PFSK-1 (cell line): ENCODE measurements at regions not wholly inside any gene's neighbourhood (a gene's known extent, or its start where the extent isn't known, plus 50 kb on each side); places are given as distances from the start of the nearest gene placed in this dataset.

Experiments
- FOXP2 ChIP-seq: optimal IDR thresholded peaks from 2 replicates; pipeline ENCODE3; 2011; ENCODE audit warnings: borderline replicate concordance, control low read depth, inconsistent platforms; ENCODE audit not compliant: insufficient read depth; ENCODE audit errors: extremely low read length, extremely low read depth
- POLR2AphosphoS5 ChIP-seq: IDR thresholded peaks from 2 replicates; pipeline ENCODE4 v1.6.1; 2012; ENCODE audit warnings: low read depth, mild to moderate bottlenecking, control low read depth, low read length, moderate library complexity
- REST ChIP-seq, 2 experiments: IDR thresholded peaks; 2 replicates each; pipeline versions ENCODE4 v1.6.1 to v1.8.0; 2011 to 2012; ENCODE audit warnings: low read depth in 2 of 2, low read length in 2 of 2, control low read depth in 1 of 2, inconsistent platforms in 1 of 2, mild to moderate bottlenecking in 1 of 2, moderate library complexity in 1 of 2; ENCODE audit not compliant: insufficient read depth in 1 of 2
- SIN3A ChIP-seq: IDR thresholded peaks from 2 replicates; pipeline ENCODE4 v1.6.1; 2012; ENCODE audit warnings: mild to moderate bottlenecking, low read length, moderate library complexity, borderline replicate concordance; ENCODE audit not compliant: insufficient read depth
- TAF1 ChIP-seq: IDR thresholded peaks from 2 replicates; pipeline ENCODE4 v1.6.1; 2012; ENCODE audit warnings: low read length, control low read depth, borderline replicate concordance; ENCODE audit not compliant: insufficient read depth

GRCh38 chr7:113610572-113610971, 308.2 kb downstream of the PPP1R3A start:
- TF ChIP-seq FOXP2 (no peak), POLR2AphosphoS5 (no peak), TAF1 (no peak), REST (IDR thresholded peaks at IDR 0.05; ENCODE audit: insufficient read depth in 1 of 2, low read depth in 2 of 2, low read length in 2 of 2) (no peak), SIN3A (no peak)

GRCh38 chr7:113608782-113609181, 310.0 kb downstream of the PPP1R3A start:
- TF ChIP-seq REST (IDR thresholded peaks at IDR 0.05; ENCODE audit: insufficient read depth in 1 of 2, low read depth in 2 of 2, low read length in 2 of 2) (no peak), FOXP2 (no peak), POLR2AphosphoS5 (no peak), SIN3A (no peak), TAF1 (no peak)

- no peak for TF ChIP-seq TAF1
- TF ChIP-seq POLR2AphosphoS5: no peak
- no peak for TF ChIP-seq REST (IDR thresholded peaks at IDR 0.05; ENCODE audit: insufficient read depth in 1 of 2, low read depth in 2 of 2, low read length in 2 of 2)
These were observed 312.5 kb downstream of the PPP1R3A start for GRCh38 chr7:113606325-113606724.

GRCh38 chr7:113582471-113582870, 336.3 kb downstream of the PPP1R3A start:
- TF ChIP-seq FOXP2 (no peak), REST (IDR thresholded peaks at IDR 0.05; ENCODE audit: insufficient read depth in 1 of 2, low read depth in 2 of 2, low read length in 2 of 2) (no peak), POLR2AphosphoS5 (no peak), SIN3A (no peak), TAF1 (no peak)

GRCh38 chr7:113562801-113563200, 356.0 kb downstream of the PPP1R3A start:
- TF ChIP-seq REST (IDR thresholded peaks at IDR 0.05; ENCODE audit: insufficient read depth in 1 of 2, low read depth in 2 of 2, low read length in 2 of 2) (no peak), FOXP2 (no peak), POLR2AphosphoS5 (no peak), SIN3A (no peak), TAF1 (no peak)
